ENCODE measurements at regions not wholly inside any gene's neighbourhood (a gene's known extent, or its start where the extent isn't known, plus 50 kb on each side); places are given as distances from the start of the nearest gene placed in this dataset.
A peak's percentile ranks its signal among the peaks of the same experiment; 100 is the strongest.

- H3K4me1 ChIP-seq (ENCODE audit: insufficient read depth, low read length): no peaks in the 10 kb centered on the region
- ATAC-seq (ENCODE audit: insufficient read depth, low read depth) (peak; percentile 69), DNase-seq (peak; percentile 24)
- no peak overlapping the region for H3K27ac ChIP-seq (ENCODE audit: low read length)
- H3K27me3 ChIP-seq (ENCODE audit: insufficient read depth, low read length, poor library complexity): peaks cover 22% of the 10 kb centered on the region
- H3K9me3 ChIP-seq (ENCODE audit: insufficient read depth, low read length, severe bottlenecking): no peaks in the 10 kb centered on the region
- H3K4me2 ChIP-seq (ENCODE audit: insufficient read depth, low read length): no peak overlapping the region
- no peaks in the 10 kb centered on the region for H3K79me2 ChIP-seq (ENCODE audit: insufficient read depth, low read length)
- no peaks in the 10 kb centered on the region for H3K36me3 ChIP-seq (ENCODE audit: insufficient read depth, low read length)
- no peaks in the 10 kb centered on the region for H4K20me1 ChIP-seq (ENCODE audit: insufficient read depth, low read length)
- no peak overlapping the region for H2AFZ ChIP-seq (ENCODE audit: low read depth, low read length)
- no peak overlapping the region for H3K9ac ChIP-seq (ENCODE audit: low read depth, low read length)
- no peak overlapping the region for H3K4me3 ChIP-seq (ENCODE audit: low read depth in 1 of 2, low read length in 2 of 2)
- TF ChIP-seq CTCF (IDR thresholded peaks at IDR 0.05; ENCODE audit: borderline replicate concordance, extremely low read depth, low read length, poor library complexity, severe bottlenecking) (peak; percentile 52), EZH2 (IDR thresholded peaks at IDR 0.05; ENCODE audit: borderline replicate concordance, low read depth, low read length, severe bottlenecking) (no peak)
Measured at GRCh38 chr13:27339299-27339698, 68.7 kb downstream of the RASL11A start.

GRCh38 chr13:27341616-27342015 is 71.0 kb downstream of the RASL11A start:
- Histone ChIP-seq H3K27me3 (ENCODE audit: insufficient read depth, low read length, poor library complexity) (peaks cover 6% of the 10 kb centered on the region), H3K36me3 (ENCODE audit: insufficient read depth, low read length) (no peaks in the 10 kb centered on the region), H3K4me2 (ENCODE audit: insufficient read depth, low read length) (no peak overlapping the region), H3K9ac (ENCODE audit: low read depth, low read length) (no peak overlapping the region), H3K4me1 (ENCODE audit: insufficient read depth, low read length) (no peaks in the 10 kb centered on the region), H3K4me3 (ENCODE audit: low read depth in 1 of 2, low read length in 2 of 2) (no peak overlapping the region), H4K20me1 (ENCODE audit: insufficient read depth, low read length) (no peaks in the 10 kb centered on the region), H2AFZ (ENCODE audit: low read depth, low read length) (no peak overlapping the region), H3K9me3 (ENCODE audit: insufficient read depth, low read length, severe bottlenecking) (no peaks in the 10 kb centered on the region), H3K79me2 (ENCODE audit: insufficient read depth, low read length) (no peaks in the 10 kb centered on the region), H3K27ac (ENCODE audit: low read length) (no peak overlapping the region)
- DNase-seq (no peak), ATAC-seq (ENCODE audit: insufficient read depth, low read depth) (no peak)
- TF ChIP-seq CTCF (IDR thresholded peaks at IDR 0.05; ENCODE audit: borderline replicate concordance, extremely low read depth, low read length, poor library complexity, severe bottlenecking) (no peak), EZH2 (IDR thresholded peaks at IDR 0.05; ENCODE audit: borderline replicate concordance, low read depth, low read length, severe bottlenecking) (no peak)

GRCh38 chr13:27347211-27347772 is 76.7 kb downstream of the RASL11A start:
- H3K4me2 ChIP-seq (ENCODE audit: insufficient read depth, low read length): no peak overlapping the region
- H2AFZ ChIP-seq (ENCODE audit: low read depth, low read length): no peak overlapping the region
- no peaks in the 10 kb centered on the region for H3K79me2 ChIP-seq (ENCODE audit: insufficient read depth, low read length)
- no peak overlapping the region for H3K27ac ChIP-seq (ENCODE audit: low read length)
- H3K9me3 ChIP-seq (ENCODE audit: insufficient read depth, low read length, severe bottlenecking): no peaks in the 10 kb centered on the region
- H3K36me3 ChIP-seq (ENCODE audit: insufficient read depth, low read length): no peaks in the 10 kb centered on the region
- no peak for TF ChIP-seq CTCF (IDR thresholded peaks at IDR 0.05; ENCODE audit: borderline replicate concordance, extremely low read depth, low read length, poor library complexity, severe bottlenecking)
- TF ChIP-seq EZH2 (IDR thresholded peaks at IDR 0.05; ENCODE audit: borderline replicate concordance, low read depth, low read length, severe bottlenecking): no peak
- H3K27me3 ChIP-seq (ENCODE audit: insufficient read depth, low read length, poor library complexity): peaks cover 5% of the 10 kb centered on the region
- no peak for ATAC-seq (ENCODE audit: insufficient read depth, low read depth)
- H3K4me1 ChIP-seq (ENCODE audit: insufficient read depth, low read length): no peaks in the 10 kb centered on the region
- DNase-seq: no peak
- H3K9ac ChIP-seq (ENCODE audit: low read depth, low read length): no peak overlapping the region
- H4K20me1 ChIP-seq (ENCODE audit: insufficient read depth, low read length): no peaks in the 10 kb centered on the region
- no peak overlapping the region for H3K4me3 ChIP-seq (ENCODE audit: low read depth in 1 of 2, low read length in 2 of 2)

- H3K27me3 ChIP-seq (ENCODE audit: insufficient read depth, low read length, poor library complexity): no peaks in the 10 kb centered on the region
- no peak overlapping the region for H3K27ac ChIP-seq (ENCODE audit: low read length)
- no peaks in the 10 kb centered on the region for H3K4me1 ChIP-seq (ENCODE audit: insufficient read depth, low read length)
- no peaks in the 10 kb centered on the region for H3K9me3 ChIP-seq (ENCODE audit: insufficient read depth, low read length, severe bottlenecking)
- TF ChIP-seq CTCF (IDR thresholded peaks at IDR 0.05; ENCODE audit: borderline replicate concordance, extremely low read depth, low read length, poor library complexity, severe bottlenecking): no peak
- no peak for TF ChIP-seq EZH2 (IDR thresholded peaks at IDR 0.05; ENCODE audit: borderline replicate concordance, low read depth, low read length, severe bottlenecking)
- no peaks in the 10 kb centered on the region for H4K20me1 ChIP-seq (ENCODE audit: insufficient read depth, low read length)
- no peaks in the 10 kb centered on the region for H3K79me2 ChIP-seq (ENCODE audit: insufficient read depth, low read length)
- H3K4me2 ChIP-seq (ENCODE audit: insufficient read depth, low read length): no peak overlapping the region
- DNase-seq (no peak), ATAC-seq (ENCODE audit: insufficient read depth, low read depth) (no peak)
- no peak overlapping the region for H3K9ac ChIP-seq (ENCODE audit: low read depth, low read length)
- no peaks in the 10 kb centered on the region for H3K36me3 ChIP-seq (ENCODE audit: insufficient read depth, low read length)
- H2AFZ ChIP-seq (ENCODE audit: low read depth, low read length): no peak overlapping the region
- H3K4me3 ChIP-seq (ENCODE audit: low read depth in 1 of 2, low read length in 2 of 2): no peak overlapping the region
Measured at GRCh38 chr13:27348461-27348860, 76.0 kb upstream of the GTF3A start.
